ENCODE measurements at regions not wholly inside any gene's neighbourhood (a gene's known extent, or its start where the extent isn't known, plus 50 kb on each side); places are given as distances from the start of the nearest gene placed in this dataset.

DNA sequence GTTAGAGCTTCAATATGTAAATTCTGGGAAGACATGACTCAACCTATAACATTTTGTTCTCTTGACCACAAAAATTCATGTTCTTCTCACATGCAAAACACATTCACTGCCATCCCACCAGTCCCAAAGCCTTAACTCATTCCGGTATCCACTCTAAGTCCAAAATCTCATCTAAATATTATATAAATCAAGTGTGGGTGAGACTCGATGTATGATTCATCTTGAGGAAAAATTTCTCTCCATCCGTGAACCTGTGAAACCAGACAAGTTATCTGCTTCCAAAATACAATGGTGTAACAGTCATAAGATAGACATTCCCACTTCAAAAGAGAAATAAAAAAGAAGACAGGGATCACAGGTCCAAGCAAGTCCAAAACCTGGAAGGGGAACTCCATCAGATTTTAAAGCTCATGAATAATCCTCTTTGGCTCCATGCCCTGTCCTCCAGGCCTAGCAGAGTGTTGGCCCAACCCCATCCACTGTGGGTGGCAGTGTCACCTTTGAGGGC is 101.3 kb downstream of the RAD51AP2 start:
- no peak for TF ChIP-seq POLR2A (IDR thresholded peaks at IDR 0.05)
- TF ChIP-seq, protein P1, sequence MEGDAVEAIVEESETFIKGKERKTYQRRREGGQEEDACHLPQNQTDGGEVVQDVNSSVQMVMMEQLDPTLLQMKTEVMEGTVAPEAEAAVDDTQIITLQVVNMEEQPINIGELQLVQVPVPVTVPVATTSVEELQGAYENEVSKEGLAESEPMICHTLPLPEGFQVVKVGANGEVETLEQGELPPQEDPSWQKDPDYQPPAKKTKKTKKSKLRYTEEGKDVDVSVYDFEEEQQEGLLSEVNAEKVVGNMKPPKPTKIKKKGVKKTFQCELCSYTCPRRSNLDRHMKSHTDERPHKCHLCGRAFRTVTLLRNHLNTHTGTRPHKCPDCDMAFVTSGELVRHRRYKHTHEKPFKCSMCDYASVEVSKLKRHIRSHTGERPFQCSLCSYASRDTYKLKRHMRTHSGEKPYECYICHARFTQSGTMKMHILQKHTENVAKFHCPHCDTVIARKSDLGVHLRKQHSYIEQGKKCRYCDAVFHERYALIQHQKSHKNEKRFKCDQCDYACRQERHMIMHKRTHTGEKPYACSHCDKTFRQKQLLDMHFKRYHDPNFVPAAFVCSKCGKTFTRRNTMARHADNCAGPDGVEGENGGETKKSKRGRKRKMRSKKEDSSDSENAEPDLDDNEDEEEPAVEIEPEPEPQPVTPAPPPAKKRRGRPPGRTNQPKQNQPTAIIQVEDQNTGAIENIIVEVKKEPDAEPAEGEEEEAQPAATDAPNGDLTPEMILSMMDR (IDR thresholded peaks at IDR 0.05), result no peak
- DNase-seq, result no peak

DNA sequence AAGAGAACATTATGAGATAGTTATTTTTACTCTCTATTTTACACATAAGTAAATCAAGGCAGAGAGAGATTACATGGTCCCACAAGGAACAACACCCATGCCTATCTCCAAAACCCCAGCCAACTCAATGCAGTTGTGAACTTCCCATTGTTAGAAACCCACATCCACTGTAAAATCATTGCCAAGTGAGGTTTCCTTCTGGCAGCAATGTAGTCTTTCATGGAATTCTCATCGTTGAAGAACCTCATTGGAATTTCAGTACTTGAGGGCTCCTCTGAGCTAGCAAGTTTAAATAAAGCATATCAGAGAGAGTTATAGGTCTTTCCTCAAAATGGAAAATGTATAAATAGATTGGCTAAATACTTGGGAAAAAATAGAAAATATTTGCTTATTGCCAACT is 105.2 kb downstream of the RAD51AP2 start:
- no peaks in the 10 kb centered on the region for H3K4me1 ChIP-seq
- TF ChIP-seq, protein P1 (IDR thresholded peaks at IDR 0.05), result no peak
- no peak for TF ChIP-seq POLR2A (IDR thresholded peaks at IDR 0.05)
- H3K9me3 ChIP-seq, result peaks cover 0 to 5% (median 0%) of the 10 kb centered on the region in 4 donors
- DNase-seq, result no peak
- H3K4me3 ChIP-seq, result no peak overlapping the region
- no peaks in the 10 kb centered on the region for H3K36me3 ChIP-seq
- H3K27ac ChIP-seq, result no peak overlapping the region
- H3K27me3 ChIP-seq, result no peaks in the 10 kb centered on the region

More for the DNA sequence above, 101.3 kb downstream of the RAD51AP2 start:
- no peaks in the 10 kb centered on the region for H3K9me3 ChIP-seq
- no peaks in the 10 kb centered on the region for H3K27me3 ChIP-seq
- no peak overlapping the region for H3K27ac ChIP-seq
- no peak overlapping the region for H3K4me3 ChIP-seq
- H3K36me3 ChIP-seq, result no peaks in the 10 kb centered on the region
- no peaks in the 10 kb centered on the region for H3K4me1 ChIP-seq

DNA sequence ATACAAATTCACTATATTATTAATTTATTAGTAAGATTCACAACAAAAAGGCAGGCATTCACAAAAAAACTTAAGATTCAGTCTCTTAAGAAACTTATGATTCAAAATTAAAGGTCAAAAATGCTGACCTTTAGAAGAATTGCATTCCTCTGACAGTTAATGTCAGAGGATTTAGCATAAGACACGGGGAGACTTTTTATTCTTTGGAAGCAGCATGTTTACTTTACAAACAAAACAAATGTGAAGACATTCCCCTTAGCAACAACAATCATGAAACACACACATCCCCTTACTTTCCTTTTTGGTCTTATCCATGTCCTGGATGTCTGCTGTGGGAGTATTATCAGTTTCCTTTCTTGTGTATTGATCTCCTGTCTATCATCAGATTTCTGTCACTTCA is 117.1 kb downstream of the RAD51AP2 start:
- TF ChIP-seq, protein P1 (IDR thresholded peaks at IDR 0.05), result no peak
- TF ChIP-seq POLR2A (IDR thresholded peaks at IDR 0.05), result no peak
- H3K9me3 ChIP-seq, result no peaks in the 10 kb centered on the region

DNA sequence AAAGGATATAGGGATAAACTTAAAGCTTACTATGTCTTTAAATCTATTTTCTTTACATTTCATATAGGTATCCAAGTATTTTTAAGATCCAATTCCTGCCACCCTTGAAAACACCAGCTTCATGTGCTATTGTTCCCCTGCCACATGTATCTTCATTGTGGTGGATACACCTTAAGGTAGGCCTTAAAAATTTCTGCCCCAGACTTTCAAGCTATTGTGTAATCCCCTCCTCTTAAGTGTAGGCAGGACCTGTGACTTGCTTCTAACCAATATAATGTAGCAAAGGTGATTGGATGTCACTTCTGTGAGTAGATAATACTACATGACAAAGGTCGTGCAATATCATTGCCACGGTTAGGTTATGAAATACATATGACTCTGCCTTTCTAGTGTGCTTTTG is 119.5 kb downstream of the RAD51AP2 start:
- no peaks in the 10 kb centered on the region for H3K36me3 ChIP-seq
- no peak overlapping the region for H3K27ac ChIP-seq
- no peaks in the 10 kb centered on the region for H3K4me1 ChIP-seq
- H3K9me3 ChIP-seq, result no peaks in the 10 kb centered on the region
- no peak overlapping the region for H3K4me3 ChIP-seq
- H3K27me3 ChIP-seq, result no peaks in the 10 kb centered on the region
- DNase-seq, result no peak
- no peak for TF ChIP-seq POLR2A (IDR thresholded peaks at IDR 0.05)
- TF ChIP-seq, protein P1 (IDR thresholded peaks at IDR 0.05), result no peak

More for the DNA sequence above, 117.1 kb downstream of the RAD51AP2 start:
- H3K4me1 ChIP-seq, result no peaks in the 10 kb centered on the region
- H3K4me3 ChIP-seq, result no peak overlapping the region
- no peak overlapping the region for H3K27ac ChIP-seq
- H3K36me3 ChIP-seq, result no peaks in the 10 kb centered on the region
- no peak for DNase-seq
- H3K27me3 ChIP-seq, result no peaks in the 10 kb centered on the region

DNA sequence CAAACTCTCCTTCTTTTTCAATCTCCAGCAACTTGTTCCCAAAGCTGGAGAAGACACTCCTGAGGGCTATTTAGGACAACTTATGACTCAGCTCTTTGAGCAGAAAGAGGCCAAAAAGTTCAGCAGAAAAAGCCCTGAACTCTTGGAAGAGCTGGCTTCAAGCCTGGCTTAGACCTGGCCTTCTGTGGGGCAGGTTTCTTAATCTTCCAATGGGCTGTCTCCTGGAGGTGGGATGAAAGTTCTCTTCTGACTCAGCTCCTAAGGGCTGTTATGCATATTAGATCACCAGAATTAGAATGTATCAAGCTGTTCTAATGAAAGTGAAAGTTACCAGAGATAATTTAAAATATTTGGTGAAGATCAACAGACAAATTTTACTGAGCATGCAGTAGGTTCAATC is 129.4 kb downstream of the RAD51AP2 start:
- Histone ChIP-seq H3K36me3 (no peaks in the 10 kb centered on the region), H3K27me3 (no peaks in the 10 kb centered on the region), H3K4me1 (no peaks in the 10 kb centered on the region), H3K9me3 (no peaks in the 10 kb centered on the region), H3K4me3 (no peak overlapping the region), H3K27ac (no peak overlapping the region)
- TF ChIP-seq, protein P1 (IDR thresholded peaks at IDR 0.05), result no peak
- TF ChIP-seq POLR2A (IDR thresholded peaks at IDR 0.05), result no peak
- DNase-seq, result no peak

DNA sequence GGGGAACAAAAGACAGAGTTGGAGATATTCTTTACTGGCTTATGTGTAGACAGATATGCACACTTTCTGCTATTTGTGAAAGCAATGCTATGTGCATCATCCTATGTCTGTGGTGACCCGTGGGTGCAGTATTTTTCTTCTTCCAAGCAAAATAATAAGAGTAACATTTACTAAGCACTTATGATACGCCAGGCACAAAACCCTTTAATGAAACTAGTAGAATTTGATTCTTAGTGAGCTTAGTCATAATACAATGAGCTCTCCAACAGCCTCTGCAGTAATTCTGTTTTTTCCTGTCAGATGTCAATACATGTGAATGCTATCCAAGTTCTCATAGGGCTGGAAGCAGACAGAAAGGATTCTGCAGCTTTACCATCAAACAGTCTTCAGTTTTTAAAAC is 130.6 kb downstream of the RAD51AP2 start:
- no peaks in the 10 kb centered on the region for H3K9me3 ChIP-seq

More for the DNA sequence above, 130.6 kb downstream of the RAD51AP2 start:
- Histone ChIP-seq H3K27me3 (no peaks in the 10 kb centered on the region), H3K4me3 (no peak overlapping the region), H3K27ac (no peak overlapping the region), H3K4me1 (no peaks in the 10 kb centered on the region), H3K36me3 (no peaks in the 10 kb centered on the region)
- no peak for DNase-seq
- no peak for TF ChIP-seq POLR2A (IDR thresholded peaks at IDR 0.05)
- TF ChIP-seq, protein P1 (IDR thresholded peaks at IDR 0.05), result no peak
